Adipocyte (in vitro differentiated cells): ENCODE measurements at regions not wholly inside any gene's neighbourhood (a gene's known extent, or its start where the extent isn't known, plus 50 kb on each side); places are given as distances from the start of the nearest gene placed in this dataset.

Experiments used
- DNase-seq: peaks from one replicate; pipeline ENCODE4 v3.0.0-alpha.2; 2015; ENCODE audit warnings: low read depth
- H3K27me3 ChIP-seq: replicated peaks from 2 replicates; pipeline ENCODE4 v1.7.0; 2013; ENCODE audit warnings: mild to moderate bottlenecking, low read length, moderate library complexity; ENCODE audit not compliant: control insufficient read depth, insufficient read depth
- H3K36me3 ChIP-seq: 2 replicates; pipeline ENCODE4 v1.7.0; 2013; ENCODE audit warnings: low read length, mild to moderate bottlenecking, moderate library complexity; ENCODE audit not compliant: control insufficient read depth, insufficient read depth, severe bottlenecking
- H3K4me1 ChIP-seq: 2 replicates; pipeline ENCODE4 v1.7.0; 2013; ENCODE audit warnings: mild to moderate bottlenecking, low read length, moderate library complexity; ENCODE audit not compliant: control insufficient read depth, insufficient read depth
- H3K4me3 ChIP-seq: 2 replicates; pipeline ENCODE4 v1.7.0; 2013; ENCODE audit warnings: mild to moderate bottlenecking, low read length, moderate library complexity
- H3K9ac ChIP-seq: 2 replicates; pipeline ENCODE4 v1.7.0; 2013; ENCODE audit warnings: mild to moderate bottlenecking, low read length, moderate library complexity
- H3K9me3 ChIP-seq: 2 replicates; pipeline ENCODE4 v1.7.0; 2013; ENCODE audit warnings: mild to moderate bottlenecking, low read length, moderate library complexity; ENCODE audit not compliant: control insufficient read depth

GRCh38 chr2:16073471-16073870 lies 133.1 kb downstream of the MYCN start:
- no peaks in the 10 kb centered on the region for H3K27me3 ChIP-seq
- no peaks in the 10 kb centered on the region for H3K36me3 ChIP-seq
- no peaks in the 10 kb centered on the region for H3K9me3 ChIP-seq
- H3K9ac ChIP-seq = no peak overlapping the region
- H3K4me1 ChIP-seq = no peaks in the 10 kb centered on the region
- no peak for DNase-seq
- H3K4me3 ChIP-seq = no peak overlapping the region

- H3K9me3 ChIP-seq = no peaks in the 10 kb centered on the region
- no peak overlapping the region for H3K4me3 ChIP-seq
- H3K36me3 ChIP-seq = no peaks in the 10 kb centered on the region
- no peak overlapping the region for H3K9ac ChIP-seq
- H3K27me3 ChIP-seq = no peaks in the 10 kb centered on the region
- no peaks in the 10 kb centered on the region for H3K4me1 ChIP-seq
- DNase-seq = no peak
Measured at GRCh38 chr2:16072638-16073290, 132.4 kb downstream of the MYCN start.

DNA sequence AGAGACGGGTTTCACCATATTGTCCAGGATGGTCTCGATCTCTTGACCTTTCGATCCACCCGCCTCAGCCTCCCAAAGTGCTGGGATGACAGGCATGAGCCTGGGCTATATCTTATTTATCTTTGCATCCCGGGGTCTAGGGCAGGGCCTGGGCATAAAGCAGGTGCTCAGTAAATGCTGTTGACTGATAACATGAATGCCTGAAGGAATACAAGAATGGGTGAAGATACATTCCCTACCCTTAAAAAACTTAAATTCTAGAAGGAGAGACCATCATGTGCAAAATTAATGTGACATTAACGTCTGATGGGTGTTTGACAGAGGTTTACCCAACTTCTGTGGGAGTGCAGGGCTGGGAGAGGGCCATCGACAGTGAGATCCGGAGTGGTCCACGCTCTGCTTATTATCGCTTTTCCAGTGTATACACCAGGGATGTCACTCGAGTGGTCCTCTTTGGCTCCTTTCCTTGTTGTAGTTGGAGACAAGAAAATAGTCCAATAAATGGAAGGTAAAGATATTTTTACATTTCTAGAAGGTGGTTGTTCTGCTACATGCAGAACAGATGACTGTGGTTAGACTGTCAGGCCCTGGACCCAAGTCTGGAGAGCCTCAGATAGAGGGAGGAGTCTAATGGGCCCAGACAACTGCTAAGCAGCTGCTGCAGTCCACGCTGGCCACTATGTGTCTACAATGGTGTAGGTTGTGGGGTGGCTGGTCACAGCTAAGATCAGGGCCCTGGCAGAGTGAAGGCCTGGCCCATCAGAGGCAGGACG lies 131.7 kb downstream of the MYCN start:
- H3K9ac ChIP-seq = no peak overlapping the region
- no peaks in the 10 kb centered on the region for H3K4me1 ChIP-seq
- H3K9me3 ChIP-seq = no peaks in the 10 kb centered on the region
- H3K36me3 ChIP-seq = no peaks in the 10 kb centered on the region
- H3K27me3 ChIP-seq = no peaks in the 10 kb centered on the region
- no peak overlapping the region for H3K4me3 ChIP-seq
- no peak for DNase-seq

DNA sequence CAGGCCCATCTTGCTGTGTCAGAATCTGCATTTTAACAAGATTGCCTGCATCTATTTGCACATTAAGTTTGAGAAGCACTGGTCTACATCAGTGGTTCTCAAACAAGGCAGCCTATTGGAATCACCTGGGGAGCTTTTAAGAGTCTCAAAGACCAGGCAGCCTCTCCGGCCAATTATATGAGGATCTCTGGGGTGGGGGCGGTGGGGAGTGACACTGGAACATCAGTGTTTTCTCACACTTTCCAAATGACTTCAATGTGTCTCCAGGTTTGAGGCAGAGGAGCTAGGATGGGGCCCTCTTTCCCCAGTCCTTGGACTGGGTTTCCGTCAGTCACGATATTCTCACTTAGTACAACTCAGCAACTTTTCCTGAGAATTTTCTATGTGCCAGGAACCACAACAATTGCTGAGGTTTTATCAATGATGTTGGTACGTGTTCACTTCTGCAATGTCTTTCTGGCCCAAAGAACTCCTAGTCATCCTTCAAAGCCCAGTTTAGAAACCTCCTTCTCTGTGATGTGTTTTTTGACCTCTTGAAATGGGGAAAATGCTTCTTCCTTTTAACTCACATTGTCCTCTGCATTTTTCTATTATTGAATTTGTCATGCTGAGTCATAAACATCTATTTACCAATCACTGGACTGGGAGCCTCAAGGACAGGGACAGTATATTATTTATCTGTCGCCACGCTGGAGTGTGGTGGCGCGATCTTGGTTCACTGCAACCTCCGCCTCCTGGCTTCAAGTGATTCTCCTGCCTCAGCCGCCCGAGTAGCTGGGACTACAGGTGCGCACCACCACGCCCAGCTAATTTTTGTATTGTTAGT lies 130.9 kb downstream of the MYCN start:
- H3K9me3 ChIP-seq = no peaks in the 10 kb centered on the region
- H3K36me3 ChIP-seq = no peaks in the 10 kb centered on the region
- DNase-seq = no peak
- H3K9ac ChIP-seq = no peak overlapping the region
- H3K4me1 ChIP-seq = no peaks in the 10 kb centered on the region
- H3K27me3 ChIP-seq = no peaks in the 10 kb centered on the region
- H3K4me3 ChIP-seq = no peak overlapping the region

- Histone ChIP-seq H3K9me3 (no peaks in the 10 kb centered on the region), H3K36me3 (no peaks in the 10 kb centered on the region), H3K9ac (no peak overlapping the region), H3K27me3 (no peaks in the 10 kb centered on the region), H3K4me3 (no peak overlapping the region), H3K4me1 (no peaks in the 10 kb centered on the region)
- no peak for DNase-seq
Measured at GRCh38 chr2:16070648-16070971, 130.3 kb downstream of the MYCN start.

DNA sequence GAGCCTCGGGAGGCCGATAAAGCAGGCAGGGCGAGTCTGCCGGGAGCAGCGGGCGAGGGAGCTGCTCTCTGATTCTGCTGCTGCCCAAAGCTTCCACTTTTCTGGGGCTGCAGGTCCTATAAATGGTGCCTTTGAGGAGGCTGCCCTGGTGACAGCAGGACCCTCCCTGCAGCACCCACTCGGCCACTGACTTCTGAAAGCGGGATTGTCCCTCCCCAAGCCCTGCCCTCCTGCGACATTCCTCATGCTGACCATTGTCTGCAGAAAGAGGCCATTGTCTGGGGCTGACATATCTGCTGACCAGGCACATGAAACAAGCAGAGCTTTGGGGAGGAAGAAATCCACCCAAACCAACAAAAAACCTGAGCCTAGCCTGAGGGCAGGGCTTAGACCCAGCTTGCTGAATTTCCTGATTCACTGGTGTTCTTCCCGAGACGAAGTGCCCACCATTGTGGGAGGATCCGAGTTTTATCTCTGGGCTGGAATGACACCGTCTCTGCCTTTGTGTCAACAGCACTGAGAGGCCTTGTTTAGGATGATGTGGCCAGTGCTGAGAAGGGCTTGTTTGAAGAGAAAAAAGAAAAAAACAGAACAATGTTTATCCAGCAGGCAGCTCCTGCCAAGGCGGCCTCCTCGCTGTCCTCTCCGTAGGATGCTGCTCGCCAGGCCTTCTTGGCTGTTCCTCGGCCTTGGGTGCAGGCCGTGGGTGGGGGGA lies 129.7 kb downstream of the MYCN start:
- Histone ChIP-seq H3K27me3 (no peaks in the 10 kb centered on the region), H3K9me3 (no peaks in the 10 kb centered on the region), H3K4me3 (no peak overlapping the region), H3K36me3 (no peaks in the 10 kb centered on the region), H3K4me1 (no peaks in the 10 kb centered on the region), H3K9ac (no peak overlapping the region)
- DNase-seq = no peak

DNA sequence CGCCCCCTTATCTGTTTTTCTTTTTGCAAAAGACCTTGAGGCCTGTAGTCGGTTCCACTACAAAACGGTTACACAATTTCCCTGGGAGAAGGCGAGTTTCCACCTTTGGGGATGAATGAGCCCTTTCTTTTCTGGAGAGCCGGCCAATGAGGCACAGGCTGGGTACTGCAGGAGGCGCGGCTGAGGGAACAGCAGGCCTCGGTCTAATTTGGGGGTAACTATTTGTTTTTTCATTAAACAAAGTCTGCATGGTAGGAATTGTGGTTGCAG lies 129.2 kb downstream of the MYCN start:
- Histone ChIP-seq H3K27me3 (no peaks in the 10 kb centered on the region), H3K9ac (no peak overlapping the region), H3K4me1 (no peaks in the 10 kb centered on the region), H3K4me3 (no peak overlapping the region), H3K36me3 (no peaks in the 10 kb centered on the region), H3K9me3 (no peaks in the 10 kb centered on the region)
- no peak for DNase-seq

DNA sequence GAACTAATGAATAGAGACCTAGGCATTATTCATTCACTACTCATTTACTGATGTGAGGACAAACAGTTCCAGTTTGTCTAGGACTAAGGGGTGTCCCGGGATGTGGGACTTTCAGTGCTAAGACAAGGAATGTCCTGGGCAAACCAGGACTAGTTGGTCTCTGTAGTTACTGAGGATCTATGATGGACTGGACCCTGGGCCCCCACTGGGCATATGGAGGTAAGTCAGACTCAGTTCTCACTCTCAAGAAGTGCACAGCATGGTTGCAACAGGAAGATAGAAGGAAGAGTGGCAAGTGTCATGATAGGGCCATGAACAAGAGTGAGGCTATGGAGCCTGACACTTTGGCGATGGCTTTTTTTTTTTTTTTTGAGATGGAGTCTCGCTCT lies 128.2 kb downstream of the MYCN start:
- no peak overlapping the region for H3K4me3 ChIP-seq
- no peaks in the 10 kb centered on the region for H3K27me3 ChIP-seq
- no peak overlapping the region for H3K9ac ChIP-seq
- no peaks in the 10 kb centered on the region for H3K4me1 ChIP-seq
- no peaks in the 10 kb centered on the region for H3K36me3 ChIP-seq
- peaks cover 9% of the 10 kb centered on the region for H3K9me3 ChIP-seq
- no peak for DNase-seq

- Histone ChIP-seq H3K4me3 (no peak overlapping the region), H3K9me3 (peaks cover 14% of the 10 kb centered on the region), H3K27me3 (no peaks in the 10 kb centered on the region), H3K36me3 (no peaks in the 10 kb centered on the region), H3K9ac (no peak overlapping the region), H3K4me1 (no peaks in the 10 kb centered on the region)
- no peak for DNase-seq
Measured at GRCh38 chr2:16067866-16068551, 127.7 kb downstream of the MYCN start.

DNA sequence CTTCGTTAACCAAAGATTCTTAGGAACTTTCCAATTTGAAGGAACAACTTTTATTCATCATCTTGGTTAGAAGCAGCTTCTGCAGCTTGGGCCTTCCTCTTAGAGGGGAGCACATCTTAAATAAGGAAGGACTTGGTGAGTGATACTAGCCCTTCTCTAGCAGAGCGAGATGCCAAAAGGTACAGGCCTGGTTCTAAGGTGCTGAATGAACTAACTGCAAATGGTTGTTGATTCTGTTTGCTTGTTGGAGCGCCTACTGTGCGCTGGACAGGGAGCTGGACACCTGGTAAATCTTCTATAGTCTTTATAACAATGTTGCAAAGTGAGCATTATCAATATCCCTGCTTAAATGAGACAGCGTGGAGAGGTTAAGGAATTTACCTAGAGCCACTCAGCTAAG lies 127.1 kb downstream of the MYCN start:
- H3K36me3 ChIP-seq = no peaks in the 10 kb centered on the region
- no peak overlapping the region for H3K9ac ChIP-seq
- peaks cover 19% of the 10 kb centered on the region for H3K9me3 ChIP-seq
- H3K27me3 ChIP-seq = no peaks in the 10 kb centered on the region
- H3K4me3 ChIP-seq = no peak overlapping the region
- no peaks in the 10 kb centered on the region for H3K4me1 ChIP-seq
- no peak for DNase-seq

- no peaks in the 10 kb centered on the region for H3K36me3 ChIP-seq
- no peaks in the 10 kb centered on the region for H3K4me1 ChIP-seq
- peaks cover 19% of the 10 kb centered on the region for H3K9me3 ChIP-seq
- H3K27me3 ChIP-seq = no peaks in the 10 kb centered on the region
- H3K9ac ChIP-seq = no peak overlapping the region
- no peak for DNase-seq
- no peak overlapping the region for H3K4me3 ChIP-seq
Measured at GRCh38 chr2:16067037-16067406, 126.7 kb downstream of the MYCN start.
